Ascending aorta (tissue), 2 donors: ENCODE measurements at regions not wholly inside any gene's neighbourhood (a gene's known extent, or its start where the extent isn't known, plus 50 kb on each side); places are given as distances from the start of the nearest gene placed in this dataset.

Source experiments
- DNase-seq, 2 donors: peaks; one replicate each; pipeline ENCODE4 v3.0.0-alpha.2; 2019; ENCODE audit warnings: low spot score in 2 of 2
- H3K27ac ChIP-seq, 2 donors: fragments of 200-600 bp; sonication (generic); one replicate each; pipeline ENCODE4 v1.5.1; 2016 to 2017; ENCODE audit warnings: mild to moderate bottlenecking in 1 of 2
- H3K27me3 ChIP-seq: fragments of 200-600 bp; sonication (generic); one replicate; pipeline ENCODE4 v1.5.1; 2017
- H3K36me3 ChIP-seq, 2 donors: fragments of 200-600 bp; sonication (generic); one replicate each; pipeline ENCODE4 v1.5.1; 2016
- H3K4me1 ChIP-seq, 2 donors: fragments of 200-600 bp; sonication (generic); one replicate each; pipeline ENCODE4 v1.5.1; 2016 to 2017; ENCODE audit warnings: mild to moderate bottlenecking in 1 of 2
- H3K4me3 ChIP-seq, 2 donors: fragments of 200-600 bp; sonication (generic); one replicate each; pipeline ENCODE4 v1.5.1; 2016 to 2017; ENCODE audit warnings: mild to moderate bottlenecking in 1 of 2
- H3K9me3 ChIP-seq, 2 donors: fragments of 200-600 bp; sonication (generic); one replicate each; pipeline ENCODE4 v1.5.1; 2016
- CTCF ChIP-seq, 3 experiments: fragments of 200-600 bp in 2 of 3; fragments of 450-650 bp in 1 of 3; sonication (generic) in 2 of 3; IDR thresholded peaks; one replicate each; pipeline ENCODE4 v1.5.1; 2016 to 2019; ENCODE audit warnings: antibody characterized with exemption in 3 of 3, mild to moderate bottlenecking in 1 of 3, moderate library complexity in 1 of 3
- intact Hi-C: fragments of 100-400 bp; cut with DNase I; formaldehyde crosslinking; loops from one replicate; pipeline ENCODE4 v1.15.1; 2023

GRCh38 chr7:371119-371778, 81.3 kb downstream of the FOXL3 start:
- Histone ChIP-seq H3K36me3 (no peaks in the 10 kb centered on the region), H3K4me3 (no peak overlapping the region), H3K27ac (no peak overlapping the region), H3K4me1 (no peaks in the 10 kb centered on the region), H3K27me3 (no peaks in the 10 kb centered on the region), H3K9me3 (no peaks in the 10 kb centered on the region)
- no peak for TF ChIP-seq CTCF (IDR thresholded peaks at IDR 0.05)
- peak in 1 of 2 donors; percentile 58 for DNase-seq
- intact Hi-C loops = no loop called here

GRCh38 chr7:371779-372545, 82.0 kb downstream of the FOXL3 start:
- intact Hi-C loops = no loop called here
- Histone ChIP-seq H3K4me1 (no peaks in the 10 kb centered on the region), H3K27me3 (no peaks in the 10 kb centered on the region), H3K4me3 (no peak overlapping the region), H3K36me3 (no peaks in the 10 kb centered on the region), H3K9me3 (no peaks in the 10 kb centered on the region), H3K27ac (no peak overlapping the region)
- peak in 1 of 2 donors; percentile 46 for DNase-seq
- TF ChIP-seq CTCF (IDR thresholded peaks at IDR 0.05) = no peak

GRCh38 chr7:372546-372931, 82.6 kb downstream of the FOXL3 start:
- Histone ChIP-seq H3K9me3 (no peaks in the 10 kb centered on the region), H3K4me1 (no peaks in the 10 kb centered on the region), H3K4me3 (no peak overlapping the region), H3K27ac (no peak overlapping the region), H3K27me3 (no peaks in the 10 kb centered on the region), H3K36me3 (no peaks in the 10 kb centered on the region)
- TF ChIP-seq CTCF (IDR thresholded peaks at IDR 0.05) = no peak
- peak in 1 of 2 donors; percentile 54 for DNase-seq
- intact Hi-C loops = no loop called here

GRCh38 chr7:372932-373791, 83.2 kb downstream of the FOXL3 start:
- no peak for TF ChIP-seq CTCF (IDR thresholded peaks at IDR 0.05)
- peak in 1 of 2 donors; percentile 53 for DNase-seq
- Histone ChIP-seq H3K27ac (no peak overlapping the region), H3K4me3 (no peak overlapping the region), H3K4me1 (no peaks in the 10 kb centered on the region), H3K9me3 (no peaks in the 10 kb centered on the region), H3K36me3 (no peaks in the 10 kb centered on the region), H3K27me3 (no peaks in the 10 kb centered on the region)
- intact Hi-C loops = no loop called here

GRCh38 chr7:373818-374705, 84.1 kb downstream of the FOXL3 start:
- TF ChIP-seq CTCF (IDR thresholded peaks at IDR 0.05) = no peak
- DNase-seq = peak in 1 of 2 donors; percentile 57
- Histone ChIP-seq H3K36me3 (no peaks in the 10 kb centered on the region), H3K27ac (no peak overlapping the region), H3K9me3 (no peaks in the 10 kb centered on the region), H3K4me3 (no peak overlapping the region), H3K27me3 (no peaks in the 10 kb centered on the region), H3K4me1 (peaks cover 0 to 1% of the 10 kb centered on the region in 2 donors)
- intact Hi-C loops = no loop called here
